HG03135 (cell line): ENCODE measurements at regions not wholly inside any gene's neighbourhood (a gene's known extent, or its start where the extent isn't known, plus 50 kb on each side); places are given as distances from the start of the nearest gene placed in this dataset.

Experiments
- ATAC-seq: cut with Tn5 transposase; IDR thresholded peaks from one replicate; pipeline ENCODE4 v1.9.1; 2021; ENCODE audit warnings: mild to moderate bottlenecking, moderate library complexity; ENCODE audit not compliant: unreplicated experiment

DNA sequence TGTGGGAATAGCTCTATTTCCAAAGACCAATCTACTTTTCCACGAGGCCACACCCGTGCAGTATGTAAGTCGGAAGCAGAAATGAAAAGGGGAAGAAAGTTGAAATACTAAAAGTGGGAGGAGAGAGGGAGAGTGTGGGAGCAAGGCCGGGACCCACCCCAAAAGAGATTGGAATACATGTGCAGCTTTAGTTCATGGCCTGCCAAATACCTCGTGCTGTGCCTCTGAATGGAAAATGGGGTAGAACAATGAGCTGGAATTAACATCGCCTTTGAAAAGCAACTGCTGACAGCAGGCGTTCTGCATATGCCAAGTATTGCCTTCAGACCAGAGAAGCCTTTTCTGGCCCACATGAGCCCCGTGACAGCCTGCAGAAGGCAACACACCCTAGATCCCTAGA lies 155.6 kb downstream of the CD83 start:
- no peak for ATAC-seq

DNA sequence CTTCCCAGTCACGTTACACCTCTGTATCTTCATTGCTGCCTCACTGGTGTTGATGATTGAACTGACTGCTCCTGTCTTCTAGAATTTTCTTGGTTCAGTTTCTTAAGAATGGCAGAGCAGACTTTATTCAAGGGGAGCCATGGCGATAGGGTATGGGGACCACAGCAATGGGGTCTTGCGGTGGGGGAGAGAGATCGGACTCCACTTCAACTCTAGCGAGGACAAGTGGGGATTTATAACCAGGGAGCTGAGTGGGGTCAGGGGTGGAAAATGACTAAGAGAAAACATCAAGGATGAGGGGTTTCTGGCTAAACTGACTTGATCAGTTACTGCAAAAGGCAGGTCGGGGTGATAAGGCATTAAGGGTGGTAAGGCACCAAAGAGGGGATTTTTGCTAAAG lies 156.4 kb downstream of the CD83 start:
- ATAC-seq = no peak

DNA sequence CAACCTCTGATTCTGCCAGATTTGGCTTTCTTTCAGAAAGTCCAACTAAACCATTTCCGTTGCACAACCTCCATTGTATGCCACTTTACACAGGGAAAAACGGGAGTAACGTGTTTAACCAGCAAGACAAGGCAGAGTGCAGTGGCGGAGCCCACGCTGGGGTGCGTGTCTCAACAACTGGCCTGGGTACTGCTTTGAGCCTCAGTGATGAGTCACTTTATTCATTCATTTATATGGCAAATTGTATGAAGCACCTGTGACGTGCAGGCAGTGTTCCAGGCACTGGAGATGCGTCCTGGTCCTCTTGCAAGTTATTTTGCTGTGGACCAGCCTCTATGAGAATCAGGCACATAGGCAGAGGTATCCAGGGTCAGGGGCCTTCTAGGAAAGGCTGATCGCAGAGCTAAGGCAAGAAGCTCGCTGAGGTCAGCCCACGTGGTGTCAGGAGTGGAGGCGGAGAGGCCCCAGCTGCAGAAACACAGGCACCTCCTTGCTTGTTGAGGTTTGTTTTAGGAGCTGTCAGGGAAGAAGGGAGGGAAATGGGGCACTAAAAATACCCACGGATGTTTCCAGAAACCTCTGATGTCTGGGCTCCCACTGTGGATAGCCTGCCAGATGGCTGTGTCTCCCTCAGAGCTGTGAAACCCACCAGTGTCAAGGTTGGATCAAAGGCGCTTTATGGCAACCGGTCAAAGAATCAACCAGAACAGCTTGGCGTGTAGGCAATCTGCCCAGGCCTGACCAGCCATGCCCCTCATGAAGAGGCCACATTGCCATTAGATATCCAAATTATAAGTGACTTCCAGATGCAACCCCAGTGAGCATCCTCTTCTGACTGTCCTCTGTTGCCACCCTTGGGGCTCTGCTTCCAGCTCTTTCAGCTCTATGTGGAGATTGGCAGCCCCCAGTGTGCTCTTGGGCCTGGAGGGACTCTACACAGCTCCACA lies 157.2 kb downstream of the CD83 start:
- no peak for ATAC-seq

DNA sequence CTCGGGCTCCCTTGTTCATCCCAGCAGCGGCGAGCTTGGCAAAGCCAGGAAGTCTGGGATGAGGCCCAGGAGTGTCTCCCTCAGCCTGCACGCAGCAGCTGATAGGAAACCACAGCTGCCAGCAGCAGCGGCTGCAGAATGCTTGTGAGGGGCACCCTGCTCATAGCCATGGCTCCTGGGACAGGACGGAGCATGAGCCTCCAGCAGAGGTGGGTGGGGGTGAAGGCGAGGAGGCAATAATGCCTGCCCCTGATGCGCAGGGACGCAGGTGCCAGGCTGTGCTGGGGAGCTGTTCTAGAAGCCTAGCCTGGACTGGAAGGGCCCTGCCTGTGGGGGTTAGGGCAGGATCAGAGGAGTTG lies 157.9 kb downstream of the CD83 start:
- ATAC-seq = no peak

DNA sequence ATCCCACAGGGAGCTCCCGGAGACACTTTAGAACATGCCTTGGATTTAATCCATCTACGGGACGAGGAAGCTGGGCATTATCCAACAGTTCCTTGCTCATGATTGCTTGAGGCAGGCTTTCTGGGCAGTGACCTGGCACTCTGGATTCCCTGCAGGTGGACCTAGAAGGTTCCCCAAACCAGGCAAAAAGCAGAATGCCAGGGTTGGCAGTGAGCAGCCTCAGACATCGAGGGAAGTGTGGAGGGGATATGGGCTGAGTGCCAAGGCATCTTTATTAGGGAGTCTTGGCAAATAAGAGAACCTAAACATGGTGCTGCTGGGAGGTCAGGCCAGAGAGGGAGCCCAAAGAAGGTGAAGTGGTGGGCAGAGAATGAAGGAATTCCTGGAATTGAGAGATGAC lies 158.5 kb downstream of the CD83 start:
- no peak for ATAC-seq

DNA sequence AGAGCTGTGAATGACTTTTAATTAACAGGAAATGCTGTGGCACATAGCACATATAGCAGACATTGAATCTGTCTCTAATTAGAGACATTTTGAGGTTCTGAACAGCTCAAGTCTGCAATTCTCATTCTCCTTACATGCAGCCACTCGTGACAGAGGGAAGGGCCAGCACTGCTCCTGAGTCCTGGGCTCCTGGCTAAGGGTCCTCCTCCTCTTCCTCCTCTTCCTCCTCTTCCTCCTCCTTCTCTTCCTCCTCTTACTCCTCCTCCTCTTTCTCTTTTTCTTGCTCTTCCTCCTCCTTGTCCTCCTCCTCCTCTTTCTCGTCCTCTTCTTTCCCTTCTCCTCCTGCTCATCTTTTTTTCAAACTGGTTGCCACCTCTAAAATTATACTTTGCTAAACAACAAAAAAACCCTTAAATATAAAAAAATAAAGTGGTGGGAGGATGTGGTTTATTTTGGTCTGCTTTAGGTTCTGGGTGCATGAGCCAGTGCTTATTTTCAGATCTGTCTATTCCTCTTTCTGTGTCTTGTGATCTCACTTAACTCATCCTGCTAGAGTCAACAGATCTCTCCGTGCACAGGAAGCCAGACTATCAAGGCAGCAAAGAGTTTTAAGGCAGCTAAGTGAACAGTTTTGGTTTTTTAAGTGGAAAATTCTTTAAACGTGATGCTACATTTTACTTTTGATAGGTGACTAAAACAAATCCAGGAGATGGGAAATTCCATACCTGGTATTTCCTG lies 159.3 kb downstream of the CD83 start:
- peak; percentile 91 for ATAC-seq

DNA sequence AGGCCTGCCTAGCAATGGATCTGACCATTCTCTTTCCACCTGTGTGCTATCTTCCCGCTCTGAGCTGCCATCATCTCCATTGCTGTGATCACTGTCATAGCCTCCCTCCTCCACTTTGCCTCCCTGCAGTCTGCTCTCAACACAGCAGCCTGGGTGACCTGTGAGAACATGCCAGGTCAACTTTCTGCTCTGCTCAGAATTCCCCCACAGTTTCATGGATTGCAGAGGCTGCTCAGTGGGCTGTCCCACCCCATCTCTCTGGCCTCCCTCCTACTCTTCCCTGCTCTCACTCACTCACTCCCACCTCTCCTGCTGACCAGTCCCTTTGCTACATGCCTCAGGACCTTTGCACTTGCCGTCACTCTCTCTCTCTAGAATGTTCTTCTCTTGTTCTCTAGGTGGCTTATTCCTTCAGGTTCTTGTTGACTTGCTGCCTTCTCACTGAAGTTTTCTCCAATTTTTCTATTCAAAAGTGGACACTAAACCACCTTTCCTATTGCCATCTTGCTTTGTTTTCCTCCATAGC lies 159.9 kb downstream of the CD83 start:
- peak; percentile 30 for ATAC-seq

DNA sequence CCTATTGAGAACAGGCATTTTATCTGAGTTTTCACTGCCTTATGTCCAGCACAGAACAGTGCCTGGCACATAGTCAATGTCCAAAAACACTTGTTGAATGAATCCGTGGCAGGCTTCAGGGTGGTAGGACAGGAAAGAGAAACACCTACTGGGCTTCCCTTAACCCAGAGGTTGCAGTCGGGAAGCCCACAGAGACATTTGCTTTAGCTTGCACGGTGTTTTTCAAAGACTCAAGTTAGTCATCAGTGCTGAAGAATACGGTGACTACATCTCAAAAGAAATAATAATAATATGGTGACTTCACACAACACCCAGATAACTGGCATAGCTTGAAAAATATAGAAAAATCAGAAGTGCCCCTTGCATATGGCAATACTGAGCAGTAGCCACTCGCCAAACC lies 160.4 kb downstream of the CD83 start:
- ATAC-seq = no peak

DNA sequence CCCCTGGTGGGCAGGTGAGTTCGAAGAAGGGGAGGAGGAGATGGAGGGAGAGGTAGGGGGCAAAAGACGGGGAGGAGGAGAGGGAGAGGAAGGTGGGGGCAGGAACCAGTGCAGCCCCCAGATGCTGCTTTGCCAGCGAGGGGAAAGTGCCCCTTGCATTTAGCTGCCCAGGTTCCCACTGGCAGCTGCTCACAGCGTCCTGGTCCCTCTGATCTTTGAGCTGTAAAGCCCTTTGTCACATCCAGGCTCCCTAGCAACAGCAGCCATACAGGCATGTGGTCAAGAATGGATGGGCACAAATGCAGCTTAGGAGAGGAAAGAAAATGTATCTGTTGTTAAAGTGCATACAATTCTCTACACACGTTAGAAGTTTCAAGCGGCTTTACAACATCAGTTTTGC lies 160.9 kb downstream of the CD83 start:
- no peak for ATAC-seq

DNA sequence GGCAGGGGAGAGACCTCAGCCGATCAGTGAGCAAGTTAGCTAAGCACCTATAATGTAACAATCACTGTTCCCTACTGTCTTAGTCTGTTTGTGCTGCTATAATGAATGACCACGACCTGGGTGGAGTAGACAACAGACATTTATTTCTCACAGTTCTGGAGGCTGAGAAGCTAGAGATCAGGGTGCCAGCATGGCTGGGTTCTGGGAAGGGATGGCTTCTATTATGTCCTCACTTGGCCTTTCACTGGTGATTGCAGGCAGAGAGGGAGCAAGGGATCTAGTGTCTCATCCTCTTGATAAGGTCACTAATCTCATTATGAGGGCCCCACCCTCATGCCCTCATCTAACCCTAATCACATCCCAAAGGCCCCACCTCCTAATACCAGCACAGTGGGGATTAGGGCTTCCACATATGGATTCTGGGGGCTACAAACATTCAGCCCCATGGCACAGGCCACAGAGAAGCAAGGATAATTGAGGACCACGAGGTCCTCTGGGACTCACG lies 162.5 kb downstream of the CD83 start:
- no peak for ATAC-seq

DNA sequence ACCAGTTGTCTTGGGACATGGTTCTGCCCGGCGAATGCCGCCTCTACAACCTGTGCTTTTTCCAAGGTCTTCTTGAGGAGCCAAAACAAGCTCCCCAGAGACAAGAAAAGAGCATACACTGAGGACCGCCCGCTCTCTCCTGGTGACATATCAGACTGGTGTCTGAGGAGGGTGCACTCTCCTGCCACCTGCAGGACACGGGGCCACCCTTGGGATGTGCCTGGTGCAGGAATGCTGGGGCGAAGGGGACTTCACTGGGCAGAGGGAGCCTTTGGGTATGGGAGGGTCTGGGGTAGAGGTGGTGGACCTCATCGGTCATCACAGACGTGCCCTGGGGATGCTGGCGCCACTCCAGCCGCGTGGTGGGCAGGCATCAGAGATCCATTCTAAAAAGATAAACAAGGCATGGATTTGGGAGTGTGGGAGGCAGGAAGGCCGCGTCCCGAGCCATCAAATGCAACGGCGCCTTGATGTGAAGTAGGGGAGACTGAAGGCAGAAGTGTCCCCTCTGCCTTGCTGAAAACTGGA lies 163.3 kb downstream of the CD83 start:
- no peak for ATAC-seq

DNA sequence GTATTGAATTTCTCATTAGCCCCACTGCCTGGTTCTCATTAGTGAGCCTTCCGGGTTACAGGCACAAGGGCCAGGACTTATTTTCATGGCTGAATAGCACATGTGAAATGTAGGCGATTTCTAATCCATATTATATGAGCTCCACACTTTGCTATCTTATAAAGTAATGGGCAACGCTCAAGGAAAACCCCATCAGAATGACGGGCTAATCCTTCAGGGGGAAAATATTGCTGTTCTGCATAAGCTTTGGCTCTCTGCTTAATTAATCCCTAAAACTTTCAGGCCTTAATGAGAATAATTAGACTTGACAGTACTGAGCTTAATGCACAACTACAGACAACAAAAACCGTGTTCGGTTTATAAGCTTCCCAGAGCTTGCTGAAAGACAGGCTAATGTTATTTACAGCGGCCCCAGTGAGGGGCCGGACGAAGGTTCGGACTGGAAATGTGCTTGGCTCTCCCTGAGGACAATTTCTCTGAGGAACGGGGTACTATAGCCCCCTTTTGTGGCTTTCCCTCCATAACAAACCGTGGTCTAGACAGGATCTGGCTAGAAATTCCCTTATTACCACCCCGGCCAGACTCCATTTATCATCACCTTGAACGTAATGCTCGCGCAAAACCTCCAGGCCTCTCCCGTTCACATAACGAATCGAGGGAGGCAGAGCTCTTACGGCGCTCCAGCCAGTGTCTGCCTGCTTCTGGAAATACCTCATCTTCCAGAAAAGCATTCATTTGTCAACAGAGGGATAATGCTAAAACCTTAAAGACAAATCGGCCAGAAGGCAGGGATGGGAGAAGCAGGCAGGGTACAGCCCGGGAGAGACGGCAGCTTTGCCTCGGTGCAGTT lies 164.5 kb downstream of the CD83 start:
- ATAC-seq = no peak

DNA sequence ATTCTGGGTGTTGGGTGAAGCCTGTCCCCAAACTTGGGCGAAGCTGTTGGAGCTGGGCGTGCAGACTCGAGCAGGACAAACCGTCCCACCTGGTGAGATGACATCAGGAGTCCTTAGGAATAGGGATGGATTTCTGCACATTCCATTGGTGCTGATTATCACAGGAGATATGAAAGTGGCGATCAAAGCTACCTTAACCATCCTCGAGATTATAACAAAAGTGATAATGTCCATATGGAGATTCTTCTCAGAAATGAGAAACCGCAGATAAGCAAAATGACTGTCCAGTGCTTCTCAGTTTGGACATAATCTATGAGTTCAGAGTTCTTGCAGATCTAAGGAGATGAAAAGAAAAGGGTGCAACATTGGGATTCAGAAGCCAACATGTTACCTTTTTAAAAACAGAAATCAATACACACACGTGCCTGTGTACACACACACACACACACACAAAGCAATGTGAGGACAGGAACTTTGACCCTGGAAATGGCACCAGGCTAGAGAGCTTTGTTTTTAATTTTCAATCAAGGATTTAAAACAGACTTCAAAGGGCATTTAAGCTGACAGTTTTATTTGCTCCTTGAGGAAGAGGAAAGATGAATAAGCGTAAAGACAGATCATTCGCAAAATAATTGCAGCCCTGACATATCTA lies 165.4 kb downstream of the CD83 start:
- ATAC-seq = no peak

DNA sequence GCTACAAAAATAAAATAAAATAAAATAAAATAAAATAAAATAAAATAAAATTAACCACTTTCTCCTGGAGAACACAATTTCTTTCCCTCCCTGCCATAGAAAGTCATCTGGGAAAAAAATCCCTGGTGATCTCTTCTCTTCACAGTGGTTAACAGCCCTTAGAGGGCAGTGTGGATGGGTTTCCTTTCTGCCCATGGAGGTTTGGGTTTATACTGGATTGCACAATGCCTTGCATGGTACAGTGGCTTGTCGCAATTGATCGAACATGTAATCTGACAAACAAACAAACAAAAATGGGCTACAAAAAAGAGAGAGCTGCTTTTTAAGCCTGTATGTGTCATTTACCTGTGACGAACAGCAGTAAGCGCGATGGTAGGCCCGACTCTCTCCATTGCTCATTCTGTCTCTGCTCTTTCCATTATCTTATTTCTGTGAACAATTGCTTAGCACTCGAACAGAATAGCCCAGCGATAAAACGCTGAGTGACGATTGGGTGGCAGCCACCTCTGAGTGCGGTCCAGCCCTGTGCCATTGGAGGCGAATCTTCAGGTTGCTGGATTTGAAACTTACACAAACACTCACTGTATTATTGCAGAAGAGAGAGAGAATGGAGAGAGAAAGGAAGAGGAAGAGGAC lies 166.1 kb downstream of the CD83 start:
- ATAC-seq = no peak

DNA sequence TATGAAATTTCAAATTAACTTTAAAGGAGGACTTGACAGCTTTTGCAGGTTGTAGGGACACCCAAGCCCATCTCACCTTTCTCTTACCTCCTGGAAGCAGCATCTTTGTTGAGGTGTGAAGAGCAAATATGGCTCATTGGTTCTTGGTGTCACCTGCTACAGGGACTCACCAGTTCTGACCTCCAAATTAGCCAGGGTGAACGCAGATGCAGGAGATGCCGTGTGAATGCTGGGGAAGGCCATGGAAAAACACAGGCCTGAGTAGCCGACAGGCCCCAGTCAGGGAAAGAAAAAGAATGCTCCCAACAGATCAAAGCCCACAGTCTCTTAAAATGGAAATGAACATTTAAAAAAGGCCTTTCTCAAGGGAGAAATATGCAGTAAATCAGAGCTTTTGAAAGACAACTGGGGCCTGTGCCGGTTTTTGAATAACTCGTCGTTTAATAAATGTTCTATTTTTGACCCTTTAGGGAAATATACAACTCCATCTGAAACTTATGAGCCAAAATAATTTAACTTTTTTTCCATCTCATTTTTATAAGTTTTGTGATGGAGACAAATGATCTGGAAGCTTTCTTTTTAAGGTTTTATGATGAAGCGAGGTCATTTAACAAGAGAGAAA lies 167.5 kb downstream of the CD83 start:
- ATAC-seq = no peak

DNA sequence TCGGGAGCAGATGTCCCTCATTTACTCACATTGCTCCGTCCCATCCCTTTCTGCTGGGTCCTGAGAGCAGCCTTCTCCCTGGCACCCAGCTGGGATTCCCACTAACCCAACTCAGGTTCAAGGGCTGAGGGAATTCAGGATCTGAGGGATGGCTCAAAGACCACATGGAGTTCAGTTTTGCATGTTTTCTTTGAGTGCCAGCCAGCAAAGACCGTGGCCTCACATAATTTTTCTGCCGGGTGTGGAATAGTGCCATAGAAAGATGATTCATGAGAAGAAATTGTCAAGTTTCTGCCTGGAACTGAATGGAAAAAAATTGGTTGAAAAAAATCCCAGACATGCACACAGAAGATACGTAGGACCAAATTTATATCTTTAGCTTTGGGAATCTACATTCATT lies 168.6 kb downstream of the CD83 start:
- ATAC-seq = no peak

DNA sequence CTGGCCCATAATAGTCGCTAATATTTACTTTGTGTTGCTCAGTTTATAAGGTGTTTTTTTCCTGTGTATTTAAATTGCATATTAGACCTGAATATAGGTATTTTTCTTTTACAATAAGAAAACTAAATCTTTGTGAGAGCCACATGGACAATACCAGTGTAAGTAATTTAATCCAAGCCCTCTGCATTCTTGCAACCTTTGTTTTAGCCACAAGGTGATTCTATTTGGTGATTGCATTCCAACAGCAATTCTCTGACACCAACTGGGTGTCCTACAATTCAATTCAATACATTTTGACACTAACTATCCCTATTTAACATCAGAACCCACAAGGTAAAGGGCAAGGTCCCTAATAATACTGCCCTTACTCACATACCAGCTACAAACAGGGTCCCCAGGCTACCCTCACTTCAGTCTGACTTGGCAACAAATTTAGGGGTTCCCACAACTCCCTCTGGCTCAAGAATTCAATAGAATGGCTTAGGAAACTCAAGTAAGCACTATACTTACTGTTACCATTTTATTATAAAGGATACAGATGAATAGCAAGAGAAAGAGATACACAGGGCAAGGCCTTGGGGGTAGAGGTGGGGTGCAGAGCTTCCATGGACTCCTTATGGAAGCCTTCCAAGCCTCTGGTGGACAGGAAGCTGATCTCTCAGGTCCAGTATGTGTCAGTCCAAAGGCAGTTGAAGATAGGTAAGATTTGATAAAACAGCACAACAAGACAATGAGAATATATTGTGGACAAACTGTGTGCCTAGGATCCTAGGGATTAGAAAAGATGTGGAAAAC lies 169.3 kb downstream of the CD83 start:
- no peak for ATAC-seq

DNA sequence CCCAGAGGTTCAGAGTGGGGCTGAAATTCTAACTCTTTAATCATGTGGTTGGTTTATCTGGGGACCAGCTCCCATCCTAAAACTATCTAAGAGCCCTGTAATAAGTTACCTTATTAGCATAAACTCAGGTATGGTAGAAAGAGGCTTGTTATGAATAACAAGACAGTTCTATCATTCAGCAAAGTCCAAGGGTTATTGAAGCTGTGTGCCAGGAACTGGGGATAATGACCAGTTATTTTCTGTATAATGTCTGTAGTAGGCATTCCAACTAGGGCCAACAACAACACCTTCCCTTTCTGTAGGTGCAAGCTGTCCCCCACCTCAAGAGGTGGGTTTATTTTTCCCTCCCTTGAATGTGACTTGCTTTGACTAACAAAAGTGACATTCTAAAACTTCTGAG lies 170.1 kb downstream of the CD83 start:
- no peak for ATAC-seq
